ENCODE measurements at regions not wholly inside any gene's neighbourhood (a gene's known extent, or its start where the extent isn't known, plus 50 kb on each side); places are given as distances from the start of the nearest gene placed in this dataset.

DNA sequence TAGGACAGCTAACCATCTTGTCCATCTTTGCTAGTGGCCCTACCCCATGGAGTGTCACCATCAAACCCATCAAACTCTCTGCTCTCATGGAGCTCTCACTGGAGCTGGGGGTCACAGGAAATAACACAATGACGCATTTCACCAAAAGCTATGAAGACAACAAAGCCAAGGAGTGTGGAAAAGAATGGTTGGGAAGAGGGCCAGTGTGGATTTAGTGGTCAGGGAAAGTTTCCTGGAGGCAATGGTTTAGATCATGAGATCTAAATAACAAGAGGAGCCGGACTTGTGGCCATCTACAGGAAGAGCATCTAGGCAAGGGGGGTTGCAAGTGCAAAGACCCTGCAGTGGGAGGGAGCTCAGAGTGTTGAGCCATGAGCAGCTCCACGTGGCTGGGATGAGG lies 189.5 kb downstream of the BMP7 start:
- TF ChIP-seq, protein P1, sequence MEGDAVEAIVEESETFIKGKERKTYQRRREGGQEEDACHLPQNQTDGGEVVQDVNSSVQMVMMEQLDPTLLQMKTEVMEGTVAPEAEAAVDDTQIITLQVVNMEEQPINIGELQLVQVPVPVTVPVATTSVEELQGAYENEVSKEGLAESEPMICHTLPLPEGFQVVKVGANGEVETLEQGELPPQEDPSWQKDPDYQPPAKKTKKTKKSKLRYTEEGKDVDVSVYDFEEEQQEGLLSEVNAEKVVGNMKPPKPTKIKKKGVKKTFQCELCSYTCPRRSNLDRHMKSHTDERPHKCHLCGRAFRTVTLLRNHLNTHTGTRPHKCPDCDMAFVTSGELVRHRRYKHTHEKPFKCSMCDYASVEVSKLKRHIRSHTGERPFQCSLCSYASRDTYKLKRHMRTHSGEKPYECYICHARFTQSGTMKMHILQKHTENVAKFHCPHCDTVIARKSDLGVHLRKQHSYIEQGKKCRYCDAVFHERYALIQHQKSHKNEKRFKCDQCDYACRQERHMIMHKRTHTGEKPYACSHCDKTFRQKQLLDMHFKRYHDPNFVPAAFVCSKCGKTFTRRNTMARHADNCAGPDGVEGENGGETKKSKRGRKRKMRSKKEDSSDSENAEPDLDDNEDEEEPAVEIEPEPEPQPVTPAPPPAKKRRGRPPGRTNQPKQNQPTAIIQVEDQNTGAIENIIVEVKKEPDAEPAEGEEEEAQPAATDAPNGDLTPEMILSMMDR (conservative IDR thresholded peaks at IDR 0.05; ENCODE audit: low read depth, low read length), result no peak
- TF ChIP-seq EZH2 (IDR thresholded peaks at IDR 0.05; ENCODE audit: low read length, unreplicated experiment), result no peak

All from PC-3 (cell line).